ENCODE measurements at regions not wholly inside any gene's neighbourhood (a gene's known extent, or its start where the extent isn't known, plus 50 kb on each side); places are given as distances from the start of the nearest gene placed in this dataset.
A peak's percentile ranks its signal among the peaks of the same experiment; 100 is the strongest.
"Not testable (repeated sequence)": the region's sequence is repeated elsewhere in the genome, so short reads cannot be mapped to it uniquely, and the experiment has no call there.

- not testable (repeated sequence) for DNase-seq (ENCODE audit: low read depth)
These were observed 198.1 kb upstream of the WSB1 start for GRCh38 chr17:27095821-27096220.

- not testable (repeated sequence) for DNase-seq (ENCODE audit: low read depth)
These were observed 194.6 kb upstream of the WSB1 start for GRCh38 chr17:27099266-27099665.

GRCh38 chr17:27104605-27105221 lies 189.2 kb upstream of the WSB1 start:
- DNase-seq (ENCODE audit: low read depth) = not testable (repeated sequence)

- DNase-seq (ENCODE audit: low read depth) = no peak
These were observed 188.3 kb upstream of the WSB1 start for GRCh38 chr17:27105636-27106035.

GRCh38 chr17:27106347-27106981 lies 187.4 kb upstream of the WSB1 start:
- no peak for DNase-seq (ENCODE audit: low read depth)

GRCh38 chr17:27106982-27107360 lies 186.9 kb upstream of the WSB1 start:
- DNase-seq (ENCODE audit: low read depth) = no peak

GRCh38 chr17:27107386-27108328 lies 186.3 kb upstream of the WSB1 start:
- DNase-seq (ENCODE audit: low read depth) = not testable (repeated sequence)

GRCh38 chr17:27109346-27109745 lies 184.6 kb upstream of the WSB1 start:
- no peak for DNase-seq (ENCODE audit: low read depth)

GRCh38 chr17:27153005-27153404 lies 140.9 kb upstream of the WSB1 start:
- peak; percentile 7 for DNase-seq (ENCODE audit: low read depth)

- no peak for DNase-seq (ENCODE audit: low read depth)
These were observed 138.0 kb upstream of the WSB1 start for GRCh38 chr17:27155866-27156265.

GRCh38 chr17:27157297-27157696 lies 136.6 kb upstream of the WSB1 start:
- DNase-seq (ENCODE audit: low read depth) = no peak

GRCh38 chr17:27157898-27158297 lies 136.0 kb upstream of the WSB1 start:
- DNase-seq (ENCODE audit: low read depth) = no peak

GRCh38 chr17:27158382-27158781 lies 135.5 kb upstream of the WSB1 start:
- DNase-seq (ENCODE audit: low read depth) = no peak

- no peak for DNase-seq (ENCODE audit: low read depth)
These were observed 113.6 kb upstream of the WSB1 start for GRCh38 chr17:27180322-27180721.

- not testable (repeated sequence) for DNase-seq (ENCODE audit: low read depth)
These were observed 112.5 kb upstream of the WSB1 start for GRCh38 chr17:27181379-27181925.

GRCh38 chr17:27181935-27182334 lies 112.0 kb upstream of the WSB1 start:
- DNase-seq (ENCODE audit: low read depth) = no peak

GRCh38 chr17:27197505-27197904 lies 96.4 kb upstream of the WSB1 start:
- not testable (repeated sequence) for DNase-seq (ENCODE audit: low read depth)

GRCh38 chr17:27199948-27200347 lies 94.0 kb upstream of the WSB1 start:
- DNase-seq (ENCODE audit: low read depth) = no peak

- DNase-seq (ENCODE audit: low read depth) = no peak
These were observed 93.4 kb upstream of the WSB1 start for GRCh38 chr17:27200476-27200875.

- DNase-seq (ENCODE audit: low read depth) = no peak
These were observed 90.7 kb upstream of the WSB1 start for GRCh38 chr17:27203241-27203640.

GRCh38 chr17:27206447-27206846 lies 87.5 kb upstream of the WSB1 start:
- DNase-seq (ENCODE audit: low read depth) = no peak

- DNase-seq (ENCODE audit: low read depth) = peak; percentile 45
These were observed 86.8 kb upstream of the WSB1 start for GRCh38 chr17:27207073-27207513.

Measured in GM04503 (cell line).